ENCODE measurements at regions not wholly inside any gene's neighbourhood (a gene's known extent, or its start where the extent isn't known, plus 50 kb on each side); places are given as distances from the start of the nearest gene placed in this dataset. TPM values are rescaled to one million over a fixed set of nuclear protein-coding genes. Genes with fewer than 3 reads are reported as not detected.

Small RNAs in the stretch of these regions (small RNA-seq; reads per million reads assigned to genes)
- not detected for gene RNU6-316P
